ENCODE measurements at regions not wholly inside any gene's neighbourhood (a gene's known extent, or its start where the extent isn't known, plus 50 kb on each side); places are given as distances from the start of the nearest gene placed in this dataset.

- TF ChIP-seq EP300 (IDR thresholded peaks at IDR 0.05) = no peak
- TF ChIP-seq POLR2A (IDR thresholded peaks at IDR 0.05; ENCODE audit: low read length) = no peak
- TF ChIP-seq CTCF (IDR thresholded peaks at IDR 0.05) = no peak
- no peak for TF ChIP-seq ESRRA (IDR thresholded peaks at IDR 0.05; ENCODE audit: borderline replicate concordance, low read length)
- TF ChIP-seq RARB (CRISPR knock-in tag; IDR thresholded peaks at IDR 0.05) = no peak
Observed at GRCh38 chr7:41573862-41574261, 129.0 kb downstream of the INHBA start.

All from A549 (cell line).